Activated gamma-delta T cell treated with anti-CD3 and anti-CD28 coated beads, Interleukin-2, amount 50 U/mL, for 16 hours (primary cell): ENCODE measurements at regions not wholly inside any gene's neighbourhood (a gene's known extent, or its start where the extent isn't known, plus 50 kb on each side); places are given as distances from the start of the nearest gene placed in this dataset.

Experiments
- DNase-seq: peaks from one replicate; pipeline ENCODE4 v3.0.0-alpha.2; 2020; ENCODE audit warnings: low read depth

DNA sequence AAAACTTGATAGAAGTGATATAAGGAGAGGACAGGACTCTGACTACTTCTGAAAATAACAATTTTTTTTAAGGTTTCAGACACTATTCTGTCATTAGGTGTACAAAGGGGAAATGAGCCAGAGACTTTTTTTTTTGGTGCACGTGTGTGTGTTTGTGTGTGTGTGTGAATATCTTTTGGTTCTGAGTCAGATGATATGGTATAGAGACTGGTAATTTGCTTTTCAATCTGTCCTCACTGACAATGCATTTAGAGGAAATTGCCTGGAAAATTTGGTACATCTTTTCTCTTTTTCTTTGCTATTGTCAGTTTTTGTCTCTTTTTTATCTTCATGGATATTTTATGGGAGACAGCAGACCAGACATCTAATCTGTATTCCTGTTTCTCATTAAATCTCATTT lies 59.3 kb downstream of the DDIT4L start:
- DNase-seq, result no peak

DNA sequence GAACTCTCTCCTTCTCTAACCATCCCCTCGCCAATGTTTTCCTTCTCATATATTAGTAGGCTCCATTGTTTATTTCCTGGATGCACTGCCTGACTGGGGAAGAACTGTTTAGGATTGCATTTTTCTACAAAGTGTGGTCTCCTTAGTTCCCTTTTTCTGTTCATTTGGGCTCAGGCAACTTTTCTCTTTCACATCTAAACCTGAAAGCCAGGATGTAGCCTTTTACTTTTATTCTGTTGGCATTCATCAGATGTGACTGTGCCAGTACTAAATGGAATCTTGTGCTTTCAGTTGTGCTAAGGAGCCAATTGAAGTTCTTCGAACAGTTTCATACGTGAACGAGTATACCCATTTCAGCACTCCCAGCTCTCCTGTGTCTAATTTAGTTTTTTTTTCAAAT lies 59.8 kb downstream of the DDIT4L start:
- DNase-seq, result no peak

GRCh38 chr4:100129774-100130173 lies 60.5 kb downstream of the DDIT4L start:
- DNase-seq, result no peak

- no peak for DNase-seq
These were observed 61.9 kb downstream of the DDIT4L start for GRCh38 chr4:100128338-100128737.

GRCh38 chr4:100124715-100125114 lies 65.6 kb downstream of the DDIT4L start:
- DNase-seq, result no peak

DNA sequence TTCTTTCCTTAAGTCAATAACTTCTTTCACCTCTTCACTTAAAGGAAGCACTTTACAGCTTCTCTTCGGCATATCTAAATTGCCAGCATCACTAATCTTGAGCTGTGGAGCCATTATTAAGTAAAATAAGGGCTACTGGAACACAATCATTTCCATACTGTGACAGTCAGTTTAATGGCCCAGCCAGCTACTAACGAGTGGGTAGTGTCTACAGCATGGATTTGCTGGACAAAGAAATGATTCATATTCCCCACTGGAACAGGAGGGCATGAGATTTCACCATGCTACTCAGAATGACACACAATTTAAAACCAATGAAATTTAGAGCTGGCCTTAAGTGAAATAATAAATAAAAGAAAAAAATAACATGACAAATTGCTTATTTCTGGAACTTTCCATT lies 72.1 kb downstream of the DDIT4L start:
- DNase-seq, result no peak

GRCh38 chr4:100117750-100118149 lies 72.5 kb downstream of the DDIT4L start:
- DNase-seq, result no peak

DNA sequence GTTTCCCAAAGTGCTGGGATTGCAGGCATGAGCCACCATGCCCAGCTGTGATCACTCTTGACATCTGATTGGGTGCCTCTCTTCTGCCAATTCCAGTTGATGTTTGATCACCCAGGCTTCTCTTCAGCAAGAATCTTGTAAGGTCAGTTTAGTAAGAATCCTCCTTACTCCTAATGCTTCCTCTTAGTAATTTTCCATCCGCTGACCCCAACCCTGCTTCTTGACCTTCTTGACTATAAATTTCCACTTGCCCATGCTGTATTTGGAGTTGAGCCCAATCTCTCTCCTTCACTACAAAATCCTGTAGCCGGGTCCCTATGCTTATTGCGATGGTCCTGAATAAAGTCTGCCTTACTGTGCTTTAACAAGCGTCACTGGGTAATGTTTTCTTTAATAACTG lies 75.4 kb downstream of the DDIT4L start:
- DNase-seq, result no peak

GRCh38 chr4:100113732-100114131 lies 76.5 kb downstream of the DDIT4L start:
- no peak for DNase-seq

GRCh38 chr4:100113096-100113495 lies 77.2 kb downstream of the DDIT4L start:
- DNase-seq, result no peak

DNA sequence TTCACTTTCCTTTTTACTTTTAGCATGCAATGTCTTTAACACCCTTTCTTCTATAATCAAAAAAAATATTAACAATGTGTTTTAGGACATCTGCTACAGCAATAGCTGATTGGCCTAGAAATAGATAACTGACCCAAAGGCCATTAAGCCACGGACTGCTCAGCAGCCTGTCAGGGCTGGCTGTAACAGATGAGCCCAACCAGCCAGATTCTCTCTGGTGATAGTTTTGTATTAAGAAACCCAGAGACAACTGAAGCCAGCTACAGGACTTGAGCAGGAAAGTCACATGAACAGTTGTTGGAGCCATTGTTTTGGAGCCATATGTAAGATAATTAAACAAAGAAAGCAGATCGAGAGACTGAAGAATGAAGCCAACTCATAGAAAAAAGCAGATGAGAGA lies 80.3 kb downstream of the DDIT4L start:
- DNase-seq, result no peak

DNA sequence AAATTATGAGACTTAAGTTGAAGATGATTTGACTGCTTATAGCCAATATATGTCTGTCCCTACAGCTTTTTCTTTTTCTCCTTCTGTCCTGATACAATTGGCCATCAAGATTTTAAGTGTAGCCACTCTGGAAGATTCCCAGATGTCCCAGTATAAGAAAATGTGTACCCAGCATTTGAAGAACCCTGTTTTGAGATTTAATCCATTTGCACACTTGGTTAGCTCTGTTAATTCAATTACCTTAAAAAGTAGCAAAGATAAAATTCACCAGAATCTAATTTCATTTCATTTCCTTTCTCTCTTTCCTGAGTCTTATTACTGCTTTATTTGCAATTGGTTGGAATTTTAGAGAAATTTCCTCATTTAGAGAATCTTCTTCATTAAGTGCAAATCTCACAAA lies 81.4 kb downstream of the DDIT4L start:
- DNase-seq, result no peak

DNA sequence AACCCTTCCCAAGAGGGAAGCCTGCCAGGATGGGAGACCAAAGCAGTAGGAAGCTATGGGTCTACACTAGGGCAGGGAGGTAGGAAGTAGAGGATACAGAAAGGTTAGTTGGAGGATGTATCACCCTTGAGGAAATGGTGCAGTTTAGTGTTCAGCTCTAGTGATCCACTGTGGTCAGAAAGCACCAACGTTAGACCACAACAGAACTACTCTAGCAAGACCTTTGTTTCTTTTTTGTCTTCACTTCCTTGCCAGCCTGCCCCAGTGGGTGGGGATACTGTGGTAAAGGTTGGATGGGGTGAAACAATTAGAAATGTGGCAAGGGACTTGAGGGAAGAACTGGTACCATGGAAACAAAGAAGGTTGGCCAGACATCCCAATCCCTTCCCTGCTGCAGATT lies 83.3 kb downstream of the DDIT4L start:
- DNase-seq, result no peak

DNA sequence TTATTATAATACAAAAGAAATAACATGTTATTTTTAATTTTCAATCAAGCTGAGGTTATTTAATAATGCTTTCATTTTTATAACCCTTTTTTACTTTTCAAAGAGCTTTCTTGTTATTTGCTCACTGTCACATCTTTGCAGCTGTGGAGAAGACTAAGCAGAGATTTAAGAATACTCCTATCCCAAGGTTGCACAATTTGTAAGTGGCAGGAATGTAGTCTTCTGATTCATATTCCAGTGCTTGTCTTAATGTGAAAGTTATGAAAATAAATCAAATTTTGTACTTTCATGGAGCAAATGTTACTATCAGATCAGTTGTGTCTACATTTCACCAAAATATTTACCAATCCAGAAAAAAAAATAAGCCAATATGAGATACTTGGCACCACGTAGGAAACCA lies 86.6 kb downstream of the DDIT4L start:
- DNase-seq, result no peak

DNA sequence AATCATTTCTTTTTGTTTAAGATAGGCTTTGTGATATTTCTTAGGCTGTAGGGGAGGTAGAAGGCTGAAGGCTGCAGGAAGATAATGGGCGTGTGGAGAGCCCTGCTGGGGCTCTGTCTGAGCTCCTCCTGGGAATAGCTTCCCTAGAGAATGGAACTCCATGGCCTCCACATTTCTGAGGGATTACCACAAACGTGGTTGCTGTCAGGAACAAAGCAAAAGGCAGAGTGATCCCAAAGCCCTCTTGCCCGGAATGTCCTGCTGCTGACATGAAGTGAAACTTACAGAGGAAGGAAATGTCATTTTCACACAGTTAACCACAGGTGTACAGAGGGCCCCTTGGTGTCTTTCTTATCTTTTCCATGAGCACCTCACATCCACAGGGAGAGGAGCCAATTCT lies 89.3 kb downstream of the DDIT4L start:
- no peak for DNase-seq

GRCh38 chr4:100099746-100100145 lies 90.5 kb downstream of the DDIT4L start:
- DNase-seq, result no peak

DNA sequence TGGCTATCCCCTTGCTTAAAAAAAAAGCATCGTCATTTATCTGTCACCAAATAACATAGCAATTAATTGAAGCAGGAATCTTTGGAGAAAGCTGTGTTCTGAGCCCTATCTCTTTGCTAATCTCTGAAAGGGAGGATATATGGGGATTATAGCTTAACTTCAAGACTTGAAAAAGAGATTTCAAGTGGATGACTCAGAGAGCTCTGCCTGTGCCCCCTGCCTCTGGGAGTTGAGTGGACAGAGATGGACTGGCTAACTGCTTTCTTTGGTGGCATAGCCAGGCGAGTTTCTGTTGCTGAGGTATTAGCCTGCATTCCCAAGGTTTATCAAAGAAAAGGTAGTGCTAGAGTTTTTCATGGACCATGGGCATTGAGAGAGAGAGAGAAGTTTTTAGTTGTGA lies 91.6 kb downstream of the DDIT4L start:
- no peak for DNase-seq

DNA sequence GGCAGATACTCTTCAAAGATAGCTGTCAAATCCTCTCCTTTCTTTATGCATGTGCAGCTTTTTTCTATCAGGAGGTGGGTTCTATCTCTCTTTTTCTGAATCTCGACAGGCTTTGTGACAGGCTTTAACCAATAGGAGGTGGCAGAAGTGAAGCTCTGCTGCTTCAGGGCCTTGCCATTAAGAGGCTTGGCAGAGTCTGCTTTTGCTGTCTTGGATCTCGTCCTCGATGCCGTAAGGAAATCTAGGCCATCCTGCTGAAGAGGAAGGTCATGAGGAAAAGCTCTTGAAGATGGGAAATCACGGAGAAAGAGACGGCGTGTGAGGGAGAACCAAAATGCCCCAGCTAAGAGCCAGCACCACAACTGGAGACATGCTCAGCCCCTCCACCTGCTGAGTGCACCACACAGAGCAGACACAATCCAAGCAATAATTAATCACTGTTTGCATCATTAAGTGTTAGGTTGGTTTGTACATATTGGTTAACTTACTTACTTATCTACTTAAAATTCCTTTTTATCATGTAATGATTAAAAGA lies 92.2 kb downstream of the DDIT4L start:
- DNase-seq, result no peak

- DNase-seq, result peak; percentile 23
These were observed 94.3 kb downstream of the DDIT4L start for GRCh38 chr4:100095729-100096595.

DNA sequence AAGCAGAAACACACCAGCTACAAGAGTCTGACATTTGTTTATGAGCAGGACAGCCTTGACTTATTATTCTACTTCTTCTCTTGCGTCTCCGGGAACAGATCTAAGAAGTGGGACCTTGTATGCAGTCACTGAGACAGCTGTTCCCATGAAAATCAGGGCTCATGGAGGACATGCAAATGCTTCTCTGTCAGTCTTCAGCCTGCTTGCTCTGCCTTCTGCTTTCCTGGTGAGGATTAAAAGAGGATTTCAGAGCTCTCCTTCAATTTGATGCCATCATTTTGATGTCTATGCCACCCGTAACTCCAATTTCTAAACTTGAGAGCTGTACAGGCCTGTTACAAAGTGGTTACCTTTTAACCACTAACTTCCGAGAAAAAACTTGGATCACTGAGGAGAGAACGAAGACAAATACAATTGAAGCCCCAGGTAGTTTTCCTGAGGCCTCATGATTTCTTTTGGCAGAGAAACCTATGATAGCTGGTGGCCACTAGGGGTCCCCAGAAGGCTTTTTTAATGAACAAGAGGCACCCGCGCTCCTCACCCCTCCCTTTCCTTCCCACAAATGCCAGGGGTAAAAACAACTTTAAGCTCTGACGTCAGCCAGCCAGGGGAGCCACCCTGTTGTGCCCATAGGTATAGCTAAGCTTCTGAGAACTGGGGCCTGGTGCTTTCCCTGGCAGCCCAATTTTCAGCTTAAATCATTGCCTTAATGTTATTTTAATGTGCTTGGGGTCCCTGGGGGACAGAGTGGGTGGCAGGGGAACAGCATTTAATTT lies 97.0 kb downstream of the DDIT4L start:
- peak; percentile 81 for DNase-seq

GRCh38 chr4:100087743-100088142 lies 102.5 kb downstream of the DDIT4L start:
- DNase-seq, result no peak

DNA sequence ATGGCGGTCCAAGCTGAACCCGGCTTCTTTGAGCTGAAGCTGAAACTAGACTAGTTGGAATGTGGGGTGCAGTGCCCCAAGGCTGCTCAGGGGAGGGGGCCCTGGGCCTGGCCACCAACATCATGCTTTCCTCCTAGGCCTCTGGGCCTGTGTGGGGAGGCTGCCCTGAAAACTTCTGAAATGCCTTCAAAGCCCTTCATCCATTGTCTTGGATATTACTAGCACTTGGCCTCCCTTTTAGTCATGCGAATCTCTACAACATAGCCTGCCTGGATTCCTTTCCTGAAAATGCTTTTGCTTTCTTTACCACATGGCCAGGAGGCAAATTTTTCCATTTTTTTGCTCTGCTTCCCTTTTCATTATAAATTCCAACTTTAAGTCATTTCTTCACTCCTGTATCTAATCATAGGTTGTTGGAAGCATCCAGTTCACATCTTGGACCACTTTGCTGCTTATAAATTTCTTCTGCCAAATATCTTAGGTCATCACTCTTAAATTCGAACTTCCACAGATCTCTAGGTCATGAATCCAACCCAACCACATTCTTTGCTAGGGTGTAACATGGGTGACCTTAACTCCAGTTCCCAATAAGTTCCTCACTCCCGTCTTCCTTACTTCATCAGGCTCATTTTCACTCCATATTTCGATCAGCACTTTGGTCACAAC lies 103.4 kb downstream of the DDIT4L start:
- no peak for DNase-seq

DNA sequence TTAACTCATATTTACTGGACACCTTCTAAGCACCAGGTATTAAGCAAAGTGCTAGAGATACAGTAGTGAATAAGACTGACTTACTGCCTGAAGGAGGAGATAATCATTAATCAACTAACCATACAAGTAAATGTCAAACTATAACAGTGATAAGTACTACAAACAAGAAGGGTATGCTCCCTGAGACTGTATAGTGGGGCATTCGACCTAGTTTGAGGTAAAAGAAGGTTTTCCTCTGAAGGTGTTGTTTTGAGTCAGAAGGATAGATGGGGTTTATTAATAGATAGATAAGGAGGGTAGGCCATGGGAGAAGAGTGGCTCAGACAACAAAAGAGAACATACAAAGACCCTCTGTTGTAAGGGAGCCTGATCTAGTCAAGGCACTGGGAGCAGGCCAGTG lies 105.4 kb downstream of the DDIT4L start:
- no peak for DNase-seq
